ENCODE measurements at regions not wholly inside any gene's neighbourhood (a gene's known extent, or its start where the extent isn't known, plus 50 kb on each side); places are given as distances from the start of the nearest gene placed in this dataset.
"Not testable (repeated sequence)": the region's sequence is repeated elsewhere in the genome, so short reads cannot be mapped to it uniquely, and the experiment has no call there.

DNA sequence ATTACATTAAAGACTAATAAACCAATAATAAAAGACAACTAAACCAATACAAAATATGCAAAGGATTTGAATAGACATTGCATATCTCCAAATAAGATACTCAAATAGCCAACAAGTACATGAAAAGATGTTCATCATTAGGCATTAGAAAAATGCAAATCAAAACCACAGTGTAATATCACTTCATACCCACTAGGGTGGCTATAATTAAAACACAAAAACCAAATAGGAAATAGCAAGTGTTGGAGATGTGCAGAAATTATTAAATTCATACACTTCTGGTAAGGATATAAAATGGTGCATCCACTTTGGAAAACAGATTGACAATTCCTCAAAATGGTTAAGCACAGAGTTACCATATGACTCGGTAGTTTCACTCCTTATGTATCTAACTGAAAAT, 860.8 kb upstream of the DIAPH2 start:
- no peak for DNase-seq

DNA sequence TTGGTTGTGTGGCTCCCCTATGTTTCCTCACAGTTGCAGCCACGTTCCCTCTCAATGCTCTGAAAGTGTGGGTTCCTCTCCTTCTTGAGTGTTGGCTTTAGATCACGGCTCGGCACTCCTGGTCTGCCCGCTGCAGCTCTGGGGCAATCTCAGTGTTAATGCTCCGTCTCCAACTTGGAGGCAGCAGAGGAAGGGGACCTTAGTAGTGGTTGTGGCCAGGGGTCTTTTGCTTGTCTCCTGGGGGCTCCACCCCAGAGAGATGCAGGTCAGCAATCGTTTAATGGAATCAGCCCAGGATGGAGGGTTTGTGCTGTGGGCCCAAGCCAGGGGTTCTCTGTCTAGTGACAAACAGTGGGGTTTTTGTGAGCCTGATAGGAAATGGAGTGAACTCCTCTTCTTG, 849.4 kb upstream of the DIAPH2 start:
- no peak for DNase-seq

DNA sequence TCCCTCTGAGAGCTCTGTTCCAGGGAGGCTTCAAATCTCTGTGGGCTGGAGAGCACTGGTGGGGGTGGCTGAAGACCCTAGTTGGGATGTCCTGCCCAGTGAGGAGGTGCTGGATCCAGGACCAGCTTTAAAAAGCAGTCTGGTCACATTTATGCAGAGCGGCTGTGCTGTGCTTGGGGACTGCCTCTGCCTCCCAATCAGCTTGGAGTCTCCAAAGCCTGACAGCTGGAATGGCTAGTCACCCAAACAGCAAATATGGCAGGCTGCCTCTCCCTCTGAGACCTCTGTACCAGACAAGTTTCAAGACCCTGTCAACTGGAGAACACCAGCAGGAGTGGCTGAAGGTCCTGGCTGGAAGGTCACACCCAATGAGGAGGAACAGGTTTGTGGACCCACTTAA, 848.1 kb upstream of the DIAPH2 start:
- no peak for DNase-seq

DNA sequence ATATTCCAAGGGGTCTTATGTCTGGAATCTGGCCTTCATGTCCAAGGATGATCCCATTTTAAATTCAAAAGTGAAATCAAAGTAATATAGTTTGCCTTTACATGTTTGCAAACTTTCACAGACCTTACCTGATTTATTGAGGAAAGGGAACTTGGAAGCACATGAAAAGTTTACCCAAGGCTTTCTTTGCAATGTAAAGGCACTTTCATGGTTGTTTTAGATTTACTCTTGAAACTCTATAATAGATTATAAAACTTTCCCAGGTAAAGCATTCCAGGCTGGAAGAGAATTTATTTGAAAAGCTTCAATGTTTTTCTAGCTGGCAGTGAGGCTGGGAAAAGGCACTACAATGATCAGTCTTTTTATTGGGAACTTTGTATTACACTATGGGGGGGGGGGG, 842.8 kb upstream of the DIAPH2 start:
- no peak for DNase-seq

DNA sequence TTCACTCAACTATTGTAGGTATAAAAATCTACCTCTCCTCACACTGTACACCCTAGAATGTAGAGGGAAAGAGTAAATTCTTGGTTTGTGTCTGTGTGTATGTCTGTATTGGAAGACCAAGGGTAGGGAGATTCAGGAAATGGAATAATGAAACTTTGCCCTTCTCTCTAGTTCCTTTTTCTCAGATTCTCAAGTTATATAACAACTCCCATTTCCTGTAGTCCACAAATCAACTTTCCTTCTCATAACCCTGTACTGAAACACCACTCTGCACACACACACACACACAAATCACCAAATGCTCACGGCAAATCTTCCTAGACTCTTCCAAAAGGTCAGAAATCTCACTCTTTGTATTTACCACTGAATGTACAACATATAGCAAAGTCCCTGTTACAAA, 824.5 kb upstream of the DIAPH2 start:
- no peak for DNase-seq

DNA sequence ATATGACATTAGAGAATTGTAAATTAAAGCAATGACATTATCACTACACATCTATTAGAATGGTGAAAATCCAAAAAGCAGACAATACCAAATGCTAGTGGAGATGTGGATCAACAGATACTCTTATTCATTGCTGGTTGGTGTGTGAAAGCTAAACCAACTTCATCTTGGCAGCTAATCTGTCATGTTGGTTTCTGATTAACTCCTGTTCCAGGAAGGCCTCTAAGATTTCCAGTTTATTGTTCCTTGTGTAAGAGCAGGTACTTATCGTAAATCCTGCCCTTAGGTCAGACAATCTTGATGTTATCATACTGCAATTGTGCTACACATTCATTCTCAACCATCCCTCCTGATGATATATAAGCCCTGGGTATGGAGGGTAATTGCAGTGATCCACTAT, 809.0 kb upstream of the DIAPH2 start:
- DNase-seq = no peak

DNA sequence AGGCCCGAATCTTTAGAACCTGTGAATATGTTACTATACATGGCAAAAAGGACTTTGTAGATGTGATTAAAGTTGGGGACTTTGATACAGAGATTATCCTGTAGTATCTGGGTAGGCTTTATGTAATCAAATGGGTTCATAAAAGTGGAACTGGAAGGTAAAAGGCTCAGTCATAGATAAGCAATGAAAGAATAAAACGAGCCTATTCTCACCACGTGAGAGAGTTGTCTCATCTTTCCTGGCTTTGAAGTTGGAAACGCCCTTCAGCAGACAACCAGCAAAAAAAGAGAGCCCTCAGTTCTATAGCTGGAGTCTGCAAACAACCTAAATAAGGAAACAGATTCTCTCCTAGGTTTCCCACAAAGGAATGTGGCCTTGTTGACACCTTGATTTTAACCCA, 805.8 kb upstream of the DIAPH2 start:
- DNase-seq = no peak

DNA sequence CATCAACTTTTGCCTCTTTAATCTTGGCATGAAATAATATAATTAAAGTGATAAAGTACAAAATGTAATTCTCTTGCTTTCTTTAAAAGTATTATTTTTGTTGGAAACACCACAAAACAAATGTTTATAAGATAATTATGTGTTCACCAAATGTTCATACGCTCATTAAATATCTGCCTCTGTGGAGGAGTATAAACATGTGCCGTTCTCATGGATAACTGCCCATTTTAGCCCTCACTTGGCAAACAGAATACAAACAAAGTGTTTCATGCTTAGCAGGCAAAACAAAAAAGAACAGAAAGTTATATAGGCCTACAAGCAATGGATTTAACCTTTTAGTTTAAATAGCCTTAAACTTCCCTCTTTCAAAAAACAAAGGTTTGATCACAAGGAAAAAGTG, 800.5 kb upstream of the DIAPH2 start:
- no peak for DNase-seq

DNA sequence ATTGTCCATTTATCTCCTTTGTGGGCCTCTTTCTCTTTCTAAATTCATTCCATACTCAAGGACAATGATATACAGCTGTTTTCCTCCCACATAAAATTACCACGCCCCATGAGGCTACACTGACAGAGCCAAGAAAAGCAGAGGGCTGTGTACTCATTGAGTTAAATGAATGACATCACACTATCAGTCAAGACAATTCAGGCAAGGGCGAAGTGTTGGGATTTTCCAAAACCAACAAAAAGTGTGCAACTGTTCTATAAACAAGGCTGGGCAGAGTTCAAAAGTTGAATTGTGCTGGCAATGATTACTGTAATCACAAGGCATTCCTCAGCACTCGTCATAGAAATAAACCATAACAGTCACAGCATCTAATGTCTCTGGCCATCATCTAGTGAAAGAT, 799.6 kb upstream of the DIAPH2 start:
- no peak for DNase-seq

DNA sequence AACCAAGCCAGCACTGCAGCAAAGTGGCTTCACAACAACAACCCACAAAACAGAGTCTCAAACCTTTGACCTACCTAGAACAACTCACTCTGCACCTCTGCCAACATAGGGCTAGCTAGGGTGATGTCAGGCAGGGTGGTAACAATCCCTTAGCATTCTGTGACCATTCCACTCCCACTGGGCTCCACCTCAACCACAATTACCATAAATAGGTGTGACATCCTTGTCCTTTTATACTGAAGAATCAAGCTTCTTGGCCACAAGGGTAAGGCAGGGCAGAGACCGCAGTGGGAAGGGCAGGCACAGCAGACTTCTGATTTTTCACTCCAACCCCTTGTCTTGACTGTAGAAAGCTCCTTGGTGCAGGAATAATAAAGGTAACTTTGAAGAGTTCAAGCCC, 795.4 kb upstream of the DIAPH2 start:
- no peak for DNase-seq

DNA sequence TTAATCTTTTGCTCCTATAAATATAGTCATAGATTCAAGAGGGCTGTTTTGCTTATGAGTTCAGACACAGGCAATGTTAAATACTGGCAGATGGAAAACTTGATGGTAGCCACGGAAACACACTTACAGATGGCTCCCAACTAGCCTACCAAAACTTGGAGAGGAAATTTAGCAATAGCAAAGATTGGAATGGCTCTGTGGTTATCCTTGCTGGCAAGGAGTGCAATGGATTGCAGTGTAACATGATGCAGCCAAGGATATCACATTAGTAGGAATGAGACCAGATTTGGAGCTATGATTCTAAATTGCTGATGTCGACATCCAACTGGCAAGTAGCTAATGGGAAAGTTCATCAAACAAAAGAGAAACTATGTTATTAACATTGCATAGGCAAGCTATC, 791.0 kb upstream of the DIAPH2 start:
- no peak for DNase-seq

DNA sequence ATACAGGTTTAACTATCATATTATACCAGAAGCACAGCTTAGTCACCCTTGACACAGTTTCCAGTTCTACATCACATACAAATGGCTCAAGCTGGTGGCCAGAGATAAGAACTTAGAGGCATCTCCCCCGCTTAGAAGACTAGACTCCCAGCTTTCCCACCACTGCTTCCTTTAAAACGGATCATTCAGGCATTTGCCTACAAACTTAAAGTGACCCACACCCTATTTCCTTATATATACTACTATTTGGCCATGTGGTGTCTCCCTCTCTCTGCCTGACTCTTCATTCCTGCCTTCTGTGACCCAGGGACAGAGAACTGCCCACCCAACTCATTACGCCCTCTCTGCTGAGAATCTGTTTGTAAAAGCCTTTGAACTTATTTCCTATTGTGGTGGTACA, 781.2 kb upstream of the DIAPH2 start:
- DNase-seq = no peak

DNA sequence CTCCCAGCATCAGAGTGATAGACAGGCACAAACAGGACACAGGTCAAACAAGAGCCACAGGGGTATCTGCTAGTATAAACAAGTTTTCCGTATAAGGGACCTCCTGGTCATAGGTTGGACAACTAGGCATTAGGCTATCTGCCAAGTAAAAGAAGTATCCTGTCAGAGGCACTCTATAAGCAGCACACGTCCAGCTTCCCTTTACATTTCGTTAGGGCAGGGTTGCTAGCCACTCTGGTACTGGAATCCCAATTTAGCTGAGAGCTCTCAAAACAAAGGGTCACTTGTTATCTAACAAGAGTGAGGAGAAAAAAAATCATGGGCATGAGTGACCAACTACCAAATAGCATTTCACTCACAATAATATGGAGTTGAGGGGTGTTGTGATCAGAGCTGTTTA, 780.7 kb upstream of the DIAPH2 start:
- no peak for DNase-seq

DNA sequence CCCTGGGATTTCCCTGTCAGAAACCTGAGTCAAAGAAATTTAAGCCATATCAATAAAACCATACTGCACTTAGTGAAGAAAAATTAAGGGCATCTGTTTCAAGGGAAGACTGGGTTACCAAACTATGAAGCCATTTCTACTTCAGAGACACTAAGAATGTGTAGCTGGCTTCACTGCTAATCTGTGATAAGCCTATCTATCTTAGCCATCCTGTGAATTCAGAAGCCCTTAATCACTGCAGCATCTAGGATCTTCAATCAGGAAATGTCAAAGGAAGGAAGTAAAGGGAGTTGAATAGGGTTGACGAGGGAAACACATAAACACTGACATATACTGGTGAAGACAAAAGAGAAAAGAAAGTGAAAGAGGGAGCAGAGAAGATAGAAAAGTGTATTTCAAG, 777.6 kb upstream of the DIAPH2 start:
- DNase-seq = no peak

DNA sequence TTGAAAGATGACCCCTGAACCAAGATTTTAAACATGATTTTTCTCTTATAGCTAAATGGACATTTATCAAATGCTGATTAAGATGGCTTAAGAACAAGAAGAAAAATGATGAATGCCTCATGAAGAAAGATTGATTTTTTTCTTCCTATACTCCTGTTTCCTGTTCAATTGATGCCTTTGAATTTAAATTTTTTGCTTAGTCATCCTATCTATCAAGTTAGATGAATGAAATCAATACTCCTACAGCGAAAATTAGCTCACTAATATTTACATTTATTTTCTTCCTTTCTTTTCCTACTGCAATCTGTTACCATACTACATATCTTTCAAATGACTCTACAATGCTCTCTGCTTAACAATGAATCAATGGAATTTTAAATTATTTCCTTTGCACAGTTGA, 773.6 kb upstream of the DIAPH2 start:
- DNase-seq = no peak

DNA sequence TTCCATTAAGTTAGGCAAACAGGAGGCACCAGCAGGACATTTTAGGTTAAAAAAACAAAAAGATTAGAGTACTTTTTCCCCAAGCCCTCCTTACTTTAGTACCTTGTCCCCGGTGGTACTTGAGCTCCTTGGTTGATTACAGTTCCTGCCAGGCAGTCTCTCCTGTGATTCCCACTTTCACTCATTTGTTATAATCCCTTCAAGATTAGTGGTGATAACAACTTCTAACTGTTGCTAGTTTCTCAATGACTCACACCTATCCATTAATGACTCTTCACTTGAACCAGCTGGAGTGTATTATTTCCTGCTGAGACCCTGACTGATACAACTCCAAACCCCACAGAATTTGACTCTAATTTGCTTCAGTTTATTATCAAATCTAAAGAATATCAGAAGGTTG, 765.0 kb upstream of the DIAPH2 start:
- DNase-seq = no peak

DNA sequence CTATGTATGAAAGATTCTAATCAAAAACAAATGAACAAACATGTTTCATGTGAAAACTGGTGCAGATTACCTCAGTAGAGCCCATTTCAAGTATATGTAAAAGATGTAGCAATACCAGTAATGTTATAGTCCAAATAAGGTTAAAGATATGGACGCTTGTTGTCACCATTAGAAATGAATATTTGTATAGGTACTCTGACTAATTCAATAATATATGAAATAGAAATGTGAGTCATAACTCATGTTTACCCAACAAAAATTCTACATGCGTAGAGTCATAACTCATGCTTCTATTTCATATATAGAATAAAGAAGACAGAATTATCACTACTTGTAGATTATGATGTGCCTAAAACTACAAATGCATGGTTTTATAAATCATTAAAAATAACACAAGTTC, 739.1 kb upstream of the DIAPH2 start:
- no peak for DNase-seq

DNA sequence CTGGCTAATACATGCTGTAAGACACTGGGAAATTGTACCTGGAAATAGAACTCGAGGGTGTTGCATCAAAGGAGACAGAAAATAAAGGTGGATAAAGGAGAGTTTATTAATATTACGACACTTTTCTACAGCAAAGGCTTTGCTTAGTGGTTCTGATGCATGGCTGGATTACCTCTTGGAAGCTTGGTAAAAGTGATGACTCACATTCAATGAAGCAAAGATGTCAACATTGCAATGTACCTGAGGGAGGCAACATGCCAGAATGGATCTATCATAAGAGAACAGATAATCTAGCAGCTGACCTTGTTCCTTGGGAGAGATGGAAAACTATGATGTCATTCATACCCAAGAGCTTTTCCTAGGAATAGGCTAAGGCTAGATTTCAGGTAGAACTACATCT, 735.1 kb upstream of the DIAPH2 start:
- DNase-seq = no peak

DNA sequence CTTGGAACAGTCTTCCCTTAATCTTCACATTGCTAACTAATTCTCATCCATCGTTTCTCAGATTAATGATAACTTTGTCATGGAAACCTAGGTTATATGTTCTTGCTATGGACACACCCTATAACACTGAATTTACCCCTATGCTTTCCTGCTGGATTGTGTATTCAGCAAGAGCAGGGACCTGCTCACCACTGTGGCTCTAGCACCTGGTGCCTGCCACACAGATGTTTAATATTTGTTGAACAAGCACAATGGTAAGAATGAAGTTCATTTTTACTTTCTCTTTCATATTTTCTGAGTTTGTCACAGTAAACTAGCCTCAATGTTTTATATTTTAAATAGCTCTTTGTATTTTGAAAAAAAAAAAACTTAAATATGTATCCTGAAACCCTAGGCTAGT, 734.0 kb upstream of the DIAPH2 start:
- DNase-seq = no peak

DNA sequence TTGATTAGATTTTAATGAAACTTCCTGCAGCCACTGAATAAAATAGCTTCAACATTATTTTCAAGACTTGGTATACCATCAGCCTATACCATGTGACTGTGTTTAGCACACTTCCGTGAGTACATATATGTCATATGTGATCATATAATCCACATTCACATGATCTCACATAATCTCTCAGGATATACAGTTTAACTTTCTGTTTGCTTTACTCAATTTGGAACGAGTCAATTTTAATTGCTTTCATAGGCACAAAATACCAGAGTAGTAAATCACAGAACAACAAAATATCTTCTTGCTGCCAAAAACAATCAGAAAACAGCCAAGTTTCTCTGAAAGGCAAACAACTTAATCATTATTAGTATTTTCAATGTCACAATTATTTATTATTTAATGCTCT, 731.1 kb upstream of the DIAPH2 start:
- no peak for DNase-seq

DNA sequence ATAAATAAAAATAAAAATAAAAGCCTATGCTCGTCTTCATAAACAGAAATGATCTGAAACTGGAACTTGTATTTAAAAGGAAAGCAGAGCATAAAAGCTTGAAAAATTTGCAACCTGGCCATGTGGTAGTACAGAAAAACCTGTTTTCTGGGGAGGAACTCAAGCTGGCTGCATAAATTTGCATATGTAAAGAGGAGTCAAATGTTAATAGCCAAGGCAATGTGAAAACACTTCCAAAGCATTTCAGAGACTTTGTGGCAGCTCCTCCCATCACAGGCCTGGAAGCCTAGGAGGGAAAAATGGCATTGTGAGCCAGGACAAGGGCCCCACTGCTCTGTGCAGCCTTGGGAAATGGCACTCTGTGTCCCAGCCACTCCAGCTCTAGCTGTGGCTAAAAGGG, 727.9 kb upstream of the DIAPH2 start:
- no peak for DNase-seq

DNA sequence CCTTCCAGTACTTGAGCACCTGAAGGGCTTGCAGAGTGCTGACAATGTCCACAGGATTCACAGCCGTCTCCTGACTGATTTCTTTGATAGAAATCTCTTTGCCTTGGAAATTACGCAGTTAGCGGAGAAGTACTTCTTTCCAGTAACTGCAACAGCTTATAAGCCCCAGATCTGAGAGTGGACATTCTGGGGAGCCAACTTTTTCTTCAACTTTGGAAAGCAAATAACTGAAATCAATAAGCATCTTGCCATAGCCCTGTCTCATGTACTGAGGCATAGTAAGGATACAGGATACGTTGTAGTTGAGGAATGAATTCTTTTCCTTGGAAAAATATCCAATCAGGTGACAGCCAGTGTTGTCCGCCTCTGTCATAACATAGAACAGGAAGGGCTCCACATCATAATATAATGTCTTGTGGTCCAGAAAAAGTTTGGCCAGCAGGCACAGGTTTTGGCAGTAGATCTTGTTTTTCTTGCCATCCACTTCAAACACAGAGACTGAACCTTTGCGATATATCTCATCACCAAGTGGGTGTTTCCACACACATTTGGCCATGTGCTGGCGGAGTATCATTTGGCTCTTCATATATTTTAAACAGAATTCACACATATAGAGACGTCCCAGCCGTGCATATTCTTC, 711.1 kb upstream of the DIAPH2 start:
- DNase-seq = not testable (repeated sequence)

DNA sequence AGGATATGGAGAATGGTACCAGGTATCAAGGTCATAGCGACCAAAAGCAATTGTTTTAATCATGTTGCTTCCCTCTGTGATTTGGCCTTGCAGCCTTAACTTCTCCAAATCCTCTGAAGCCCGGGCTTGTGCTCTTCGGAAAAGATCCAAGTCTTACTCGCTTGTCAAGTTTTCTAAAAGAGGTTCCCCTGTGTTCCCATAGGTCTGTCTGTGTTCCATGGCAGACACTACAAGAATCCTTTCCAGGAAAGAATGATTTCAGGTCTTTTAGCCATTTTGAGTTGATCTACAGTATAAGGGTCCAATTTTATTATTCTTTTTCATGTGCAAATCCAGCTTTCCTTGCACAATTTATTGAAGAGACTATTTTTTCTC, 710.6 kb upstream of the DIAPH2 start:
- no peak for DNase-seq

DNA sequence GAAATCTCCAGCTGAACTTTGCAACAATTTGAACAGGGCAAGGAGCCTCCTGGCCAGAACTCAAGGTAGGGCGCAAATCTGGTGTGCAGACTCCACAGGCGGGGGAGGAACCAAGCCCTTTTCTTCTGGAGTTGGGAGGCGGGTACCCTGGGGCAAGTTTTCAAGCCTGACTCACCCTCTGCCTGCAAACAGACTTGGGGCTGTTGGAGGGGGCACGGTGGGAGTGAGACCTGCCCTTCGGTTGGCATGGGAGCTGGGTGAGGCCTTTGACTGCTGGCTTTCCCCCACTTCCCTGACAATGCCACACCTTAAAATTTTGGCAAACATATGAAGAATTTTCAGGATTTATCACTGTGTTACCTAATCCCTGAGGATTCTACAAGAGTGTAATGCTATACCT, 709.8 kb upstream of the DIAPH2 start:
- DNase-seq = no peak

DNA sequence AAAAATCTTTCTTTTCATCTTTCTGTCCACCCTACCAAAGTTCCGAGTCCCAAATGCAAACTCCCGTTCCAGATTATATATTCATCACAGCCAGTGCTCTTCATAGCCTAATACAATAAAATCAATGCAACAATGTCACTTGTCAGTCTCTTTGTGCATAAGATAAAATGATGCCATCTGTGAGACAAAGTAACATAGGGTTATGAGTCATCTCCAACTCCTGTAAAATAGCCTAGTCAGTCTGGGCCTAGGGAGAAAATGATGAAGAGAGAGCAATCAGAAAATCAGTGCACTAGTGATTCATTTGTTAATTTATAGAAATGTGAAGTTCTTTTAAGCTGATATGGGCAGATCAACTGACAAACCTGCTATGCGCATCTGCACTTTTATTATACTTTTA, 689.1 kb upstream of the DIAPH2 start:
- DNase-seq = no peak

DNA sequence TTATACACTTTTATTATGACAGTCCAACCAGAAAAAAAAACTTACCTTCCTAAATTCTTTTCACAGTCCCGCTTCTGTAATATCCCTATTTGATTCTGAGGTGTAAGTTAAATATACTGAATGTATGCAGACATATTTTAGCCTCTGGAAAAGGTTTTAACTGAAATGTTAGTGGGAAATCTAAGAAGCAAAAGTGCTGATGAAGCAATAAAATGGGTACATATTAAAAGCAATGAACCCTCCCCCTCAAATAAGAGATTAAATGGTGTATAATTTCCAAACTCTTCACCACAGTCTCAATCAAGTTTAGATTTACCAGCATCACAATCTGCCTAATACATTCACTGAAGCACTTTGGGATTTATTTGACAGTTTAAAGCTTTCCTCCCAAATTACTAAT, 688.3 kb upstream of the DIAPH2 start:
- DNase-seq = no peak
